K562 (cell line): ENCODE measurements at regions not wholly inside any gene's neighbourhood (a gene's known extent, or its start where the extent isn't known, plus 50 kb on each side); places are given as distances from the start of the nearest gene placed in this dataset.

ENCODE experiments used
- ATAC-seq: fragments of 200-7000 bp; cut with Tn5 transposase; 3 replicates; pipeline ENCODE4 v1.9.1; 2020; ENCODE audit warnings: moderate library complexity
- BruUV-seq: library from RNA; stranded (reverse); fragments of 400-500 nt; replicated peaks from 2 replicates; lab custom pipeline; 2021; lab: Mats Ljungman, UMichigan
- CTCF ChIA-PET: fragments of 300-600 bp; formaldehyde crosslinking; extraction: SDS; loops from one replicate; lab custom pipeline; 2021; ENCODE audit warnings: low intra/inter-chr PET ratio; lab: Yijun Ruan, JAX
- POLR2A ChIA-PET: fragments of 300-600, 350-650 bp; sonication (Branson Sonifier 250); formaldehyde crosslinking; extraction: SDS; loops from one replicate; lab custom pipeline; 2021; ENCODE audit warnings: antibody characterized with exemption, inconsistent platforms; lab: Yijun Ruan, JAX
- DNase-seq, 4 experiments: peaks; one replicate each; pipeline versions ENCODE4 v3.0.0 to v3.0.0-alpha.2; 2011 to 2018; ENCODE audit warnings: low spot score in 3 of 4, mixed read lengths in 3 of 4; ENCODE audit errors: extremely low read depth in 1 of 4
- FAIRE-seq: peaks from 2 replicates; lab custom pipeline; 2011; peaks lifted over from hg19 to GRCh38; lab: Jason Lieb, UNC
- H2AFZ ChIP-seq: 2 replicates; pipeline ENCODE4 v1.6.0; 2011; ENCODE audit warnings: low read depth, low read length, control low read depth, inconsistent platforms
- H3K27ac ChIP-seq: fragments of 200-600 bp; 3 replicates; pipeline ENCODE4 v1.8.0; 2011; ENCODE audit warnings: low read depth, mild to moderate bottlenecking, control low read depth, inconsistent platforms, low read length, moderate library complexity, mixed read lengths; ENCODE audit errors: extremely low read depth
- H3K27me3 ChIP-seq, 2 experiments: fragments of 300-600 bp in 1 of 2; 2 replicates in 1 of 2; 3 replicates in 1 of 2; pipeline versions ENCODE4 v1.6.0 to v1.8.0; 2011; ENCODE audit warnings: inconsistent platforms in 2 of 2, low read length in 2 of 2, mild to moderate bottlenecking in 1 of 2, mixed read lengths in 1 of 2, moderate library complexity in 1 of 2; ENCODE audit not compliant: control insufficient read depth in 2 of 2, insufficient read depth in 2 of 2
- H3K36me3 ChIP-seq: fragments of 300-600 bp; 3 replicates; pipeline ENCODE4 v1.8.0; 2011; ENCODE audit warnings: mild to moderate bottlenecking, low read length, inconsistent platforms; ENCODE audit not compliant: control insufficient read depth, insufficient read depth
- H3K4me1 ChIP-seq, 2 experiments: fragments of 200-600 bp in 1 of 2; replicated peaks in 1 of 2; 2 replicates in 1 of 2; 3 replicates in 1 of 2; pipeline versions ENCODE4 v1.5.1 to v1.8.0; 2011; ENCODE audit warnings: inconsistent platforms in 2 of 2, low read length in 2 of 2, mild to moderate bottlenecking in 1 of 2, mixed read lengths in 1 of 2, moderate library complexity in 1 of 2; ENCODE audit not compliant: control insufficient read depth in 2 of 2, insufficient read depth in 2 of 2
- H3K4me2 ChIP-seq: 2 replicates; pipeline ENCODE4 v1.6.1; 2011; ENCODE audit warnings: low read length, control low read depth, inconsistent platforms, mixed read lengths; ENCODE audit not compliant: insufficient read depth
- H3K4me3 ChIP-seq: fragments of 200-600 bp; sonication (generic), shearing (Covaris generic); 2 replicates; pipeline ENCODE4 v1.5.1; 2016; ENCODE audit warnings: control low read depth, inconsistent platforms
- H3K79me2 ChIP-seq: fragments of 200-600 bp; 3 replicates; pipeline ENCODE4 v1.8.0; 2011; ENCODE audit warnings: low read length, inconsistent platforms; ENCODE audit not compliant: control insufficient read depth, insufficient read depth
- H3K9ac ChIP-seq, 2 experiments: 2 replicates each; pipeline versions ENCODE4 v1.6.0 to v1.6.1; 2011; ENCODE audit warnings: low read depth in 2 of 2, low read length in 2 of 2, control low read depth in 1 of 2, inconsistent platforms in 1 of 2, mild to moderate bottlenecking in 1 of 2, mixed read lengths in 1 of 2; ENCODE audit not compliant: insufficient read depth in 1 of 2
- H3K9me1 ChIP-seq: one replicate; pipeline ENCODE4 v1.6.0; 2011; ENCODE audit warnings: inconsistent platforms, mild to moderate bottlenecking, low read length, moderate library complexity; ENCODE audit not compliant: control insufficient read depth, insufficient read depth
- H3K9me3 ChIP-seq: replicated peaks from 2 replicates; pipeline ENCODE4 v1.5.1; 2011; ENCODE audit warnings: low read depth, low read length, inconsistent platforms; ENCODE audit not compliant: control insufficient read depth, insufficient read depth
- H4K20me1 ChIP-seq: replicated peaks from 2 replicates; pipeline ENCODE4 v1.6.1; 2011; ENCODE audit warnings: low read length, inconsistent platforms, mixed read lengths; ENCODE audit not compliant: control insufficient read depth, insufficient read depth
- CHD7 ChIP-seq: fragments of 200-600 bp; sonication (generic); IDR thresholded peaks from one replicate; pipeline ENCODE4 v1.6.1; 2012; ENCODE audit warnings: mild to moderate bottlenecking, low read depth, low read length, inconsistent platforms
- CSDE1 ChIP-seq, 2 experiments: fragments of 450-650 bp; IDR thresholded peaks; 2 replicates each; pipeline ENCODE4 v1.6.1; 2016; ENCODE audit warnings: mild to moderate bottlenecking in 1 of 2
- CUX1 ChIP-seq: fragments of 200-800 bp; sonication (Bioruptor generic); IDR thresholded peaks from 2 replicates; pipeline ENCODE4 v1.6.1; 2016; ENCODE audit warnings: missing genetic modification characterization, missing compliant biosample characterization
- PHB2 ChIP-seq: fragments of 450-650 bp; IDR thresholded peaks from 2 replicates; pipeline ENCODE4 v1.6.1; 2017; ENCODE audit warnings: low read depth
- PHTF2 ChIP-seq: fragments of 250-450 bp; sonication (Bioruptor Pico); IDR thresholded peaks from 2 replicates; pipeline ENCODE4 v1.5.0; 2021; ENCODE audit warnings: mild to moderate bottlenecking
- WGBS: fragments of 100-300 bp; shearing (Covaris generic); methylation state at CpG from one replicate; pipeline ENCODE4 v1.1.6; 2016; ENCODE audit warnings: low coverage, mixed read lengths; ENCODE audit not compliant: insufficient coverage; ENCODE audit errors: missing lambda C conversion rate; 5-methylcytosine and 5-hydroxymethylcytosine counted together
- in situ Hi-C: fragments of 300-500 bp; cut with MboI; formaldehyde crosslinking; loops from 4 replicates; pipeline ENCODE4 v1.15.0; 2018; ENCODE audit warnings: inconsistent platforms, mixed read lengths
- intact Hi-C: fragments of 100-400 bp; cut with micrococcal nuclease; formaldehyde crosslinking; loops from 2 replicates; pipeline ENCODE4 v1.14.2; 2022

- H3K79me2 ChIP-seq = no peaks in the 10 kb centered on the region
- peaks cover 4% of the 10 kb centered on the region; the same call in 1 of the 2 replicates for H4K20me1 ChIP-seq
- CTCF ChIA-PET = no interaction called here
- H3K9ac ChIP-seq = no peak overlapping the region
- FAIRE-seq (no peak), ATAC-seq (no peak), DNase-seq (no peak)
- POLR2A ChIA-PET = no interaction called here
- H3K9me1 ChIP-seq = no peaks in the 10 kb centered on the region
- H3K4me1 ChIP-seq = no peaks in the 10 kb centered on the region
- WGBS = 1% methylated on average over 12 of the region's 12 CpGs
- in situ Hi-C loops (no loop called here), intact Hi-C loops (no loop called here)
- H3K27me3 ChIP-seq = peaks cover 0 to 49% of the 10 kb centered on the region in 2 experiments; a peak in 2 of 5 replicates
- no peak overlapping the region for H3K4me2 ChIP-seq
- no peak overlapping the region for H3K27ac ChIP-seq
- no peaks in the 10 kb centered on the region for H3K9me3 ChIP-seq
- no TSS peak for BruUV-seq
- no peaks in the 10 kb centered on the region for H3K36me3 ChIP-seq
- H2AFZ ChIP-seq = no peak overlapping the region
- no peak overlapping the region for H3K4me3 ChIP-seq
- TF ChIP-seq PHTF2 (CRISPR knock-in tag) = no peak
- no peak for TF ChIP-seq CHD7
- no peak for TF ChIP-seq PHB2
- TF ChIP-seq CSDE1 (IDR thresholded peaks at IDR 0.05) = no peak
- TF ChIP-seq CUX1 (CRISPR knock-in tag) = no peak
These were observed 366.6 kb downstream of the PREX1 start for GRCh38 chr20:48461091-48461734.
